ENCODE measurements at regions not wholly inside any gene's neighbourhood (a gene's known extent, or its start where the extent isn't known, plus 50 kb on each side); places are given as distances from the start of the nearest gene placed in this dataset.

DNA sequence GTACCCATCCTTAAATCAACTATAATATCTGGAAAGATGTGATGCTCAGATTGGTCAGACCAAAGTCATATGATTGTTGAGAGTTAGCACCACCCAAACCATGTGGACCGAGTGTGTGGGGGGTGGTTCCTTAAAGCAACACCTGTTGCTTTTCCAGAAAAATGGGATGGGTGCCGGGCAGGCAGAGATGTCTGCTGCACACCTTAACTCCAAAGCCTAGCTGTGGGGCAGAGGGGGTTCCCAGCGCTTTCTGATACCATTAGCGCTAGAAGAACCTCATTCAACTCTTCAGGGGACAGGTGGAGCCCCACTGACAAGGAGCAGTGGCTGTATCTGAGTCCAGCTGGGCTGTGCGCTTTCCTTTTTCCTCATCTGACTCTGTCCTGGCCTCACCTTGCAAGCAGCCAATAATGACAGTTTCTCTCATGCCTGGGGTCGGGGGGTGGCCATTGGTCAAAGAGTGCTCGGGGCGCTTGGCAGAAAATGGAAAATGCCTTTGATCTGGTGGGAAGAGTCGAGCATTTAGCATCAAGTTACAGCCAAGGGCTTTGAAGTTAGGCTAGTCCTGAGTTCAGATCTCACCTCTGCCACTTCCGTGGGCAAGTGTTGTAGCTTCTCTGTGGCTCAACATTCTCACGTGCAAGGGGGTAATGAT is 82.6 kb downstream of the IRX3 start:
- Histone ChIP-seq H3K9me3 (no peaks in the 10 kb centered on the region), H3K27me3 (no peaks in the 10 kb centered on the region), H3K4me3 (no peak overlapping the region), H3K27ac (no peak overlapping the region), H3K4me1 (no peaks in the 10 kb centered on the region), H3K36me3 (no peaks in the 10 kb centered on the region)
- no peak for DNase-seq
- TF ChIP-seq, protein P1, sequence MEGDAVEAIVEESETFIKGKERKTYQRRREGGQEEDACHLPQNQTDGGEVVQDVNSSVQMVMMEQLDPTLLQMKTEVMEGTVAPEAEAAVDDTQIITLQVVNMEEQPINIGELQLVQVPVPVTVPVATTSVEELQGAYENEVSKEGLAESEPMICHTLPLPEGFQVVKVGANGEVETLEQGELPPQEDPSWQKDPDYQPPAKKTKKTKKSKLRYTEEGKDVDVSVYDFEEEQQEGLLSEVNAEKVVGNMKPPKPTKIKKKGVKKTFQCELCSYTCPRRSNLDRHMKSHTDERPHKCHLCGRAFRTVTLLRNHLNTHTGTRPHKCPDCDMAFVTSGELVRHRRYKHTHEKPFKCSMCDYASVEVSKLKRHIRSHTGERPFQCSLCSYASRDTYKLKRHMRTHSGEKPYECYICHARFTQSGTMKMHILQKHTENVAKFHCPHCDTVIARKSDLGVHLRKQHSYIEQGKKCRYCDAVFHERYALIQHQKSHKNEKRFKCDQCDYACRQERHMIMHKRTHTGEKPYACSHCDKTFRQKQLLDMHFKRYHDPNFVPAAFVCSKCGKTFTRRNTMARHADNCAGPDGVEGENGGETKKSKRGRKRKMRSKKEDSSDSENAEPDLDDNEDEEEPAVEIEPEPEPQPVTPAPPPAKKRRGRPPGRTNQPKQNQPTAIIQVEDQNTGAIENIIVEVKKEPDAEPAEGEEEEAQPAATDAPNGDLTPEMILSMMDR (IDR thresholded peaks at IDR 0.05) = no peak
- TF ChIP-seq POLR2AphosphoS5 (IDR thresholded peaks at IDR 0.05) = no peak
- no peak for TF ChIP-seq EP300 (IDR thresholded peaks at IDR 0.05)
- TF ChIP-seq POLR2A (IDR thresholded peaks at IDR 0.05) = no peak
- 59 to 68% methylated on average over 10 to 11 of the region's 11 CpGs for WGBS, 2 donors
- no peak for ATAC-seq (ENCODE audit: low FRiP score in 2 of 2)

DNA sequence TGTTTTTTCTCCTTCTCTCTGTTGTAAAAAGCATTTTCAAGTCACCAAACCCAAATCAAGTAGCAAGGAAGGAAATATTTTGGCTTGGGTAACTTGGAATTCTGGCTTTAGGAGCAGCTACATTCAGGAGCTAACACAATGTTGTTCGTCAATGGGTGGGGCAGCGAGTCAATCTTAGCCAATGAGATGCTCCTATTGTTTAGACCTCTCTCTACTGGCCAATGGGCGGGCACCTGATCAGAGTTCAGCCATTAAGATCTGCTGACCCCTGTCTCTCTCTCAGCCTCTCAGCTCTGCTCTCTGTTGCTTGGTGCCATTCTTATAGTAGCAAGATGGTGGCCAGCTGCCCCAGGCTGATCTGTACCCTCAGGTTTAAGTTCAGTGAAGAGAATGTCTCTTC is 83.2 kb downstream of the IRX3 start:
- WGBS, 2 donors = 84 to 94% methylated on average over 3 of the region's 3 CpGs
- ATAC-seq (ENCODE audit: low FRiP score in 2 of 2) (no peak), DNase-seq (no peak)
- Histone ChIP-seq H3K4me3 (no peak overlapping the region), H3K27ac (no peak overlapping the region), H3K4me1 (no peaks in the 10 kb centered on the region), H3K27me3 (no peaks in the 10 kb centered on the region), H3K9me3 (no peaks in the 10 kb centered on the region), H3K36me3 (no peaks in the 10 kb centered on the region)
- TF ChIP-seq EP300 (IDR thresholded peaks at IDR 0.05) (no peak), POLR2AphosphoS5 (IDR thresholded peaks at IDR 0.05) (no peak), POLR2A (IDR thresholded peaks at IDR 0.05) (no peak)
- TF ChIP-seq, protein P1 (IDR thresholded peaks at IDR 0.05) = no peak
